ENCODE measurements at regions not wholly inside any gene's neighbourhood (a gene's known extent, or its start where the extent isn't known, plus 50 kb on each side); places are given as distances from the start of the nearest gene placed in this dataset.

GRCh38 chrX:33277046-33277445, 65.7 kb upstream of the DMD start:
- TF ChIP-seq CHD1 (IDR thresholded peaks at IDR 0.05; ENCODE audit: low read depth, low read length) (no peak), POLR2A (IDR thresholded peaks at IDR 0.05; ENCODE audit: low read depth, low read length) (no peak), ELK1 (IDR thresholded peaks at IDR 0.05; ENCODE audit: borderline replicate concordance, low read depth, low read length) (no peak), CTCF (conservative IDR thresholded peaks at IDR 0.05; ENCODE audit: low read depth, low read length) (no peak), BHLHE40 (IDR thresholded peaks at IDR 0.05; ENCODE audit: low read depth, low read length) (no peak), FOS (IDR thresholded peaks at IDR 0.05; ENCODE audit: low read depth, low read length) (no peak), RAD21 (IDR thresholded peaks at IDR 0.05; ENCODE audit: low read length) (no peak), MXI1 (IDR thresholded peaks at IDR 0.05; ENCODE audit: borderline replicate concordance, low read depth, low read length) (no peak), NFE2L2 (IDR thresholded peaks at IDR 0.05; ENCODE audit: low read depth, low read length) (no peak), SMC3 (IDR thresholded peaks at IDR 0.05; ENCODE audit: low read depth, low read length) (no peak), CEBPB (IDR thresholded peaks at IDR 0.05; ENCODE audit: low read depth, low read length) (no peak)
